Adrenal gland (tissue), 5 donors: ENCODE measurements at regions not wholly inside any gene's neighbourhood (a gene's known extent, or its start where the extent isn't known, plus 50 kb on each side); places are given as distances from the start of the nearest gene placed in this dataset.

Experiments
- CTCF ChIP-seq, 6 experiments: fragments of 450-650 bp in 4 of 6; fragments of 200-600 bp in 2 of 6; sonication (generic) in 1 of 6; IDR thresholded peaks; 1 replicate in 5 of 6; 2 replicates in 1 of 6; pipeline versions ENCODE4 v1.5.1 to v1.8.0; 2016 to 2021; ENCODE audit warnings: antibody characterized with exemption in 6 of 6, mild to moderate bottlenecking in 2 of 6, moderate library complexity in 1 of 6
- POLR2A ChIP-seq, 2 donors: fragments of 450-650 bp; IDR thresholded peaks; one replicate each; pipeline ENCODE4 v1.6.1; 2017; ENCODE audit warnings: antibody characterized with exemption in 2 of 2, mild to moderate bottlenecking in 2 of 2, moderate library complexity in 1 of 2
- donor health status: DM: no; HTN: no; CAD: no.

GRCh38 chr2:122329278-122329677 lies 573.8 kb downstream of the TSN start:
- TF ChIP-seq CTCF (IDR thresholded peaks at IDR 0.05) (no peak), POLR2A (IDR thresholded peaks at IDR 0.05) (no peak)
